ENCODE measurements at regions not wholly inside any gene's neighbourhood (a gene's known extent, or its start where the extent isn't known, plus 50 kb on each side); places are given as distances from the start of the nearest gene placed in this dataset.

DNA sequence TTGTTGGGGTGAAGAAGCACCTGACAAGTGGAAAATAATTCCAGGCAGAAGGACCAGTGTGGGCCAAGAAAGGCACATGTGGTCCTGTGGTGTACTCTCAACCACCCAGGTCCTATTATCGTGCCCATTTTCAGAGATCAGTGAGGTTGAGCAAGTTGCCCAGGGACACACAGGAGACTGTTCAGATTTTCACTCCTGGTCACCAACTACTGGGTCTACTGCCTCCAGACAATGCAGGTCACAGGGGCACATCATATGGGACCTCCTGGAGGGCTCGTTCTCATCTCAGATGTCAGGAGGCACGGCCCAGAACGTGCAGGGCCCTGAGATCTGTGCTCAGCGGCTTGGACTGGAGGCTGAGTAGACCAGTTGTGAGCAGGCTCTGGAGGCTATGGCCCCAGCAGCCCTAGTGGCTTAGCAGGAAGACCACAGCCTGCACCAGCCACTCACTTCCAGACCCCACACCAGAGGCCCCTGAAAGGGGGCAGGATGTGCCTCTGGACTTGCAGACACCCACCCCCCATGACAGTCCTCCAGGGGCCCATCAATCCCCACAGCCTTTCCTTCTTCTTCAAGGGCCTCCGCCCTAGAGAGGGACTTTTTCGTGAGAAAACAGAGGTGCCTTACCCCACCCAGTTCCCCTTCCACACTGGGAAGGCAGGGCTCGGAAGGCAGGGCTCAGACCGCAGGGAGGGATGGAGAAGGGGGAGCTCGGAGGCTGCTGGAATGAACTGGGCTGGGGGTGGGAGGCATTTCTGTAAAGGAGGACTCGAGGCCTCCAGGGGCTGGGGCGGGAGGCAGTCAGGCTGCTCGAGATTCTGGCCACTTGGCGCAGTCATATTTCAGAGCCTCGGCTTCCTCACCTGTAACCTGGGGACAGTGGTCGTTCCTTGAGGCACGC lies 82.7 kb upstream of the NEURL1B start:
- Histone ChIP-seq H3K9me3 (ENCODE audit: control insufficient read depth, low read length) (no peaks in the 10 kb centered on the region), H3K27ac (ENCODE audit: low read depth, low read length, severe bottlenecking) (peak overlapping the region; percentile 30), H3K36me3 (ENCODE audit: control insufficient read depth, insufficient read depth, low read length) (no peaks in the 10 kb centered on the region), H3K4me1 (ENCODE audit: control insufficient read depth, insufficient read depth, low read length, poor library complexity, severe bottlenecking) (peaks cover 5% of the 10 kb centered on the region), H3K4me3 (ENCODE audit: extremely low read depth, insufficient read depth, low read length, poor library complexity, severe bottlenecking) (no peak overlapping the region)
- 91 to 92% methylated on average over 13 to 15 of the region's 17 CpGs for WGBS, 2 experiments (ENCODE audit: insufficient coverage in 2 of 2)

DNA sequence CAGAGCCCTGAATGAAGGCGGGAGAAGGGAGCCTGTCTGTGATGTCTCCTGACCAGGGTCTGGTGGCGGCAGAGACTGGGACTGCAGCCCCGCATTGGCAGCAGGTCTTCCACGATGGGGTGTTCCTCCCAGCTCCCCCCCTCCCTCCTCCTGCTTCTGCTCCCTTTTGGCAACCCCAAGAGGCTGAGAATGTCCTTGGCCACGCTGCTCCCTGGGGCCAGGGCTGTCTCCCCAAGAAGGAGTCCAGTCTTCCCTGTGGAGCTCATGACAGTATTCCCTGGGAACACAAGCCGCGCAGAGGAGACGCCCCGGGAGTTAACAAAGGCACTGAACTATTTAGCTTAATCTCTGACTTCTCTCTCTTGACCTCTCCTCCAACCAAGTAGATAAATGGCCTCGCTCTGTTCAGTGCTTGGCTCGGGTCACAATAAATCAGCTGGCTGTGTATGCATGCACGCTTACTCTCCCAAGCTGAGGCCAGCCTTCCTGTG lies 84.0 kb upstream of the NEURL1B start:
- H3K36me3 ChIP-seq (ENCODE audit: control insufficient read depth, insufficient read depth, low read length), result no peaks in the 10 kb centered on the region
- no peak overlapping the region for H3K4me3 ChIP-seq (ENCODE audit: extremely low read depth, insufficient read depth, low read length, poor library complexity, severe bottlenecking)
- peak overlapping the region; percentile 71 for H3K27ac ChIP-seq (ENCODE audit: low read depth, low read length, severe bottlenecking)
- H3K4me1 ChIP-seq (ENCODE audit: control insufficient read depth, insufficient read depth, low read length, poor library complexity, severe bottlenecking), result peaks cover 5% of the 10 kb centered on the region
- H3K9me3 ChIP-seq (ENCODE audit: control insufficient read depth, low read length), result no peaks in the 10 kb centered on the region
- WGBS, 2 experiments (ENCODE audit: insufficient coverage in 2 of 2), result 71 to 86% methylated on average over 7 to 11 of the region's 12 CpGs

DNA sequence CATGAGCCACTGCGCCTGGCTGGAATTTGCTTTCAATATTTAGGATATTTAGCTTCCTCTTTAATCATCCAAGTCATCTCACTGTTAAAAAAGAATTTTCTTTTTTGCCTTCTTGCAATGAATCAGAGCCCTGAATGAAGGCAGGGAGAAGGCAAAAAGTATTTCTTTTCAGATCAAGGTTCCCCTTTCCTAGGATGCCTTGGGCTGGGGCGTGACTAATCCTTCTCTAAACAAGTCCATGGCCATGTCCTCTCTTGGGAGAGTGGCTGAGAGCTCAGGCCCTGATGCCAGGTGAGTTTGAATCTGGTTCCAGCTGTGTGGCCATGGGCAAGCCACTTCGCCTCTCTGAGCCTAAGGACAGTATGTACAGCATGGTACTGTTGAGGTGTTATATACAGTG lies 84.8 kb upstream of the NEURL1B start:
- 90 to 100% methylated on average over 1 to 2 of the region's 3 CpGs for WGBS, 2 experiments (ENCODE audit: insufficient coverage in 2 of 2)
- no peak overlapping the region for H3K27ac ChIP-seq (ENCODE audit: low read depth, low read length, severe bottlenecking)
- H3K4me3 ChIP-seq (ENCODE audit: extremely low read depth, insufficient read depth, low read length, poor library complexity, severe bottlenecking), result no peak overlapping the region
- H3K4me1 ChIP-seq (ENCODE audit: control insufficient read depth, insufficient read depth, low read length, poor library complexity, severe bottlenecking), result peaks cover 5% of the 10 kb centered on the region
- H3K9me3 ChIP-seq (ENCODE audit: control insufficient read depth, low read length), result no peaks in the 10 kb centered on the region
- H3K36me3 ChIP-seq (ENCODE audit: control insufficient read depth, insufficient read depth, low read length), result no peaks in the 10 kb centered on the region

DNA sequence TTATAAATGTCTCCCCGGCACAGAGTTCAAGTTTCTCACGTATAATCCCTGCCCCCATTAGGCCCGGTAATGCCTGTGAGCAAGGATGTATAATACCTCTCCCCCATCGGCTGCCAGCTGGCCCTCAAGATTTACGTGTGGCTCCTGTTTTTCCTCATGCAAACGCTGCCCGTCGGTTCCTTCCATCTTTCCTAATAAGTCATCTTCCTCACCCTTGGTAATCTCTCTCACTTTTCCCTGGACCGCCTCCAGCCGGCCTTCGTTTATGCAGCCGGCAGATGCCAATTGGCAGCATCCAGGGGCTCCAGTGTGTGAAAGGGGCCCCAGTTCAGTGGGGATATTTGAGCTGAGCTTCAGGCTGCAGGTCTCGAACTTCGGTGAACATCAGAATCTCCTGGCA lies 86.5 kb upstream of the NEURL1B start:
- no peaks in the 10 kb centered on the region for H3K9me3 ChIP-seq (ENCODE audit: control insufficient read depth, low read length)
- peaks cover 5% of the 10 kb centered on the region for H3K4me1 ChIP-seq (ENCODE audit: control insufficient read depth, insufficient read depth, low read length, poor library complexity, severe bottlenecking)
- H3K4me3 ChIP-seq (ENCODE audit: extremely low read depth, insufficient read depth, low read length, poor library complexity, severe bottlenecking), result no peak overlapping the region
- no peak overlapping the region for H3K27ac ChIP-seq (ENCODE audit: low read depth, low read length, severe bottlenecking)
- WGBS, 2 experiments (ENCODE audit: insufficient coverage in 2 of 2), result 94 to 95% methylated on average over 7 to 14 of the region's 14 CpGs
- H3K36me3 ChIP-seq (ENCODE audit: control insufficient read depth, insufficient read depth, low read length), result no peaks in the 10 kb centered on the region

DNA sequence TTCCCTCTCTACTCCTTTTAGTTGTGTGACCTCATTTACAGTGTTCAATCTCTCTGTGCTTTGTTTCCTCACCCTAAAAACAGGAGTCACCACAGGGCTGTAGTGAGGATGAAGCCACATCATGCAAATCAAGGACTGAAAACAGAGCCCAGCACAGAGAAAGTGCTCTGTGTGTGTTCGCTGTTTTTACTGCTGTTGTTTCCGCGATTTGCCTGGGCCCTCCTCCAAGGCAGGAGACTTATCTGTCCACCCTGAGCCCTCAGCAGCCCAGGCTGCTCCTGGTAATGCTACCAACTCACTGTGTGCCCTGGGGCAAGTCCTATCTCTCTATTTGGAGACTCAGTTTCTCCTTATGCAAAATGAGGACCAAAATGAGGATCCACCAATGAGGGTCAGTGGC lies 87.2 kb upstream of the NEURL1B start:
- Histone ChIP-seq H3K36me3 (ENCODE audit: control insufficient read depth, insufficient read depth, low read length) (no peaks in the 10 kb centered on the region), H3K4me3 (ENCODE audit: extremely low read depth, insufficient read depth, low read length, poor library complexity, severe bottlenecking) (no peak overlapping the region), H3K27ac (ENCODE audit: low read depth, low read length, severe bottlenecking) (no peak overlapping the region), H3K4me1 (ENCODE audit: control insufficient read depth, insufficient read depth, low read length, poor library complexity, severe bottlenecking) (peaks cover 5% of the 10 kb centered on the region), H3K9me3 (ENCODE audit: control insufficient read depth, low read length) (no peaks in the 10 kb centered on the region)
- WGBS, 2 experiments (ENCODE audit: insufficient coverage in 2 of 2), result 80 to 83% methylated on average over 3 of the region's 3 CpGs

DNA sequence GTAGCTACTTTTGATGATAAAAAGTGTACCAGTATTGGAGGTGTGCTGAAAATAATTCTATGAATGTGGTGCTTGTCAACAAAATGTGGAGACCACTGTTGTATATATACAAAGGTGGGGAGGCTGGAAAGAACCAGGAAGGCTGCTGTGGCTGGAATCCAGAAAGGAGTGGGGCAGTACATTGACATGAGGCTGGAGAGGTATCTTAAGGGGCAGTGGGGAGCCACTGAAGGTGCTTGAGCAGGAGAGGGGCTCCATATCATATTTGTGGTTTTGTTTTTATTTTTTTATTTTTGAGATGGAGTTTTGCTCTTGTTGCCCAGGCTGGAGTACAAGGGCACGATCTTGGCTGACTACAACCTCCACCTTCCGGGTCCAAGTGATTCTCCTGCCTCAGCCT lies 87.9 kb upstream of the NEURL1B start:
- H3K9me3 ChIP-seq (ENCODE audit: control insufficient read depth, low read length), result no peaks in the 10 kb centered on the region
- no peaks in the 10 kb centered on the region for H3K36me3 ChIP-seq (ENCODE audit: control insufficient read depth, insufficient read depth, low read length)
- WGBS, 2 experiments (ENCODE audit: insufficient coverage in 2 of 2), result 94 to 95% methylated on average over 2 of the region's 2 CpGs
- H3K4me3 ChIP-seq (ENCODE audit: extremely low read depth, insufficient read depth, low read length, poor library complexity, severe bottlenecking), result no peak overlapping the region
- H3K27ac ChIP-seq (ENCODE audit: low read depth, low read length, severe bottlenecking), result no peak overlapping the region
- H3K4me1 ChIP-seq (ENCODE audit: control insufficient read depth, insufficient read depth, low read length, poor library complexity, severe bottlenecking), result no peaks in the 10 kb centered on the region

DNA sequence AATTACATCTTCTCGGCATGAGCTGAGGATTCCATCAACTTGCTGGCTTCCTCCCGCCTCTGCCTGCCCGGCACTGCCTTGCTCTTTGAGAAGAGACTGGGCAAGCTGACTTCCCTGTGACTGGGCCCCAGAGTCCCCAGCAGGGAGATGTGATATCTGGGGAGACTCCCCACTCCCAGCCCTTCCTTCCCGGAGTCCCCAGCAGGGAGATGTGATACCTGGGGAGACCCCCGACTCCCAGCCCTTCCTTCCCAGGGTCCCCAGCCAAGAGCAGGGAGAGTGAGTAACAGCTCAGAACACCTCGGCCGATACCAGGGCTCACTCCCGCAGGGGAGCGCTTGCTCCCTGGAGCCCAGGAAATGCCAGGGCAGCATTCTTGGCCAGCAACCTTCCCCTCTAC lies 90.1 kb upstream of the NEURL1B start:
- 79 to 94% methylated on average over 7 to 8 of the region's 9 CpGs for WGBS, 2 experiments (ENCODE audit: insufficient coverage in 2 of 2)
- Histone ChIP-seq H3K9me3 (ENCODE audit: control insufficient read depth, low read length) (no peaks in the 10 kb centered on the region), H3K36me3 (ENCODE audit: control insufficient read depth, insufficient read depth, low read length) (no peaks in the 10 kb centered on the region), H3K4me3 (ENCODE audit: extremely low read depth, insufficient read depth, low read length, poor library complexity, severe bottlenecking) (no peak overlapping the region), H3K27ac (ENCODE audit: low read depth, low read length, severe bottlenecking) (no peak overlapping the region), H3K4me1 (ENCODE audit: control insufficient read depth, insufficient read depth, low read length, poor library complexity, severe bottlenecking) (no peaks in the 10 kb centered on the region)

DNA sequence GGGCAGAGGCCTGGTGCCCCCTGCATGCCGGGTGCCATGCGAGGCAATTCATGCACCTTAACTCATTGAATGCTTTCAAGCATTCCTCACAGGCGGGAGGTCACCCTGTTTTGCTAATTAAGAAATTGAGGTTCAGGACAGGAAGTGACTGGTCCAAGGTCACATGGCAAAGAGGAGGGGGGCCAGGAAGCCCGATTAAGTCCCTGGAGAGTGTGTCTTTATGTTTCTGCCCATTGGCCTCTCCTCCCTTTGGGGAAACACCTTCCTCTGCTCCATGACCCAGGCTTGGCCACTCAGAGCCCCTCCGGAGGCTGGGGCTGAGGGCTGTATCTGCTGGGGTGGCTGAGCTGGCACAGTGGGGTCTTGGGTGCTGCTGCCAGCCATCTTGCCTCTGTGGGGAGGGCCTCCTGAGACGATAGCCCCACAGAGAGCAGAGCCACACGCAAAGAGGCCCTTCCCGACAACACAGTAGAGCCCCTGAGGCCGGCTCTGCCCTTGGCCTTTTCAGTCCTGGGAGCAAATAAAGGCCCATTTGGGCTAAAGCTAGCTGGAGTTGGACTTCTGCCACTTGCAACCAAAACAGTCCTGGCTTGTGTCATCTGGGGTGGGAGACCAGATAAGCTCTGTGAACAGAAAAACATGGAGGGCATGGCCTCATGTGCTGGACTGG lies 90.8 kb upstream of the NEURL1B start:
- Histone ChIP-seq H3K27ac (ENCODE audit: low read depth, low read length, severe bottlenecking) (no peak overlapping the region), H3K9me3 (ENCODE audit: control insufficient read depth, low read length) (no peaks in the 10 kb centered on the region), H3K4me1 (ENCODE audit: control insufficient read depth, insufficient read depth, low read length, poor library complexity, severe bottlenecking) (no peaks in the 10 kb centered on the region), H3K4me3 (ENCODE audit: extremely low read depth, insufficient read depth, low read length, poor library complexity, severe bottlenecking) (no peak overlapping the region), H3K36me3 (ENCODE audit: control insufficient read depth, insufficient read depth, low read length) (no peaks in the 10 kb centered on the region)
- WGBS, 2 experiments (ENCODE audit: insufficient coverage in 2 of 2), result 93 to 95% methylated on average over 6 to 7 of the region's 9 CpGs

DNA sequence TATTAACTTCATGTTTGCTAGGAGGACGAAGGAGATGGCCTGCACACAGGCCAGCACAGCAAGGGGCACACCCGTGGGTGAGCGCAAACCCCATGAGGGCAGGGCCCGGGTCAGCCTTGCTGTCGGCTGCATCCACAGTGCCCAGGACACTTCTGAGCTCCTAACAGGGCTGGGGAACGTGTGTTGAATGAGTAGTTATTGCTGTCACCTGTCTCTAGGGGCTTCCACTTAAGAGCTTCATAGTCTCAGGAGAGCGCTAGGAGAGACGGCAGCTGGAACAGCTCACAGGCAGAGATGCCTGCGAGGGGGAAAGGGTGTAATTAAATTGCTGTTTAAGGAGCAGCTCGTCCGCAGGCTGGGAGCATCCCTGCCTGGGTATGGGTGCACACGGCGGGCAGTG lies 91.4 kb upstream of the NEURL1B start:
- H3K9me3 ChIP-seq (ENCODE audit: control insufficient read depth, low read length), result no peaks in the 10 kb centered on the region
- no peaks in the 10 kb centered on the region for H3K36me3 ChIP-seq (ENCODE audit: control insufficient read depth, insufficient read depth, low read length)
- WGBS, 2 experiments (ENCODE audit: insufficient coverage in 2 of 2), result 88 to 91% methylated on average over 8 to 13 of the region's 13 CpGs
- no peak overlapping the region for H3K4me3 ChIP-seq (ENCODE audit: extremely low read depth, insufficient read depth, low read length, poor library complexity, severe bottlenecking)
- H3K4me1 ChIP-seq (ENCODE audit: control insufficient read depth, insufficient read depth, low read length, poor library complexity, severe bottlenecking), result no peaks in the 10 kb centered on the region
- peak overlapping the region; percentile 41 for H3K27ac ChIP-seq (ENCODE audit: low read depth, low read length, severe bottlenecking)

DNA sequence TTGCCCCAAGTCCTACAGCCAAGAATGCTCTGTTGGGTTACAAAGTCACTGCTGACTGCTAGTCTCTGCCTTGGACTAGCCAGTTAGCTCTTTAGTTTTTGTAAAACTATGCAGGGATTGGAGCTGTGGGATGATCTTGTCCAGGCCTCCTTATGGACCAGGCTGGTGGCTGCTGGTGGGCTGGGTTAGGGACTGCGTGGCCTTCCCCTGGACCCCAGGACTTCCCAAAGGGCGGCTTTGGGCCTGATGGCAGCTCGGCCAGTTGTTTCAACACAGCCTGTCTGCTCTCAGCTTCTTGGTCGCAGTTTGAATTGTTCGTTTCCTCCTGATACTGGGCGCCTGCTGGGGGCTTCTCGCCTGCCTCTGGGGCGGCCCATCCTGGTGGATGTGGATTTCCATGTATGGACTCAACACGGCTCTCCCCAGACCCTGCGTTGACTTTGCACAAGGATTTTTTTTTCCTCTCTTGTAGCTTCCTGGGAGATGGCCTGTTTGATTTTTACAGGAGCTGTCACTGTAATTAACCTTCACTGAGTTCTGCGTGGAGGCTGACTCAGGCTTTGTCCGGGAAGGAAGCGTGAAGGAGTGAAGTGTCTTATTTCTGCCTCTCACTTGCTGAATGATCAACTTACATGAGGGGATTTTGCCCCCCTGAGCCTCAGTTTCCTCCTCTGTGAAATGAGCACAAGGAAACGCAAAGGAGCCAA lies 91.9 kb upstream of the NEURL1B start:
- 82 to 88% methylated on average over 12 to 13 of the region's 14 CpGs for WGBS, 2 experiments (ENCODE audit: insufficient coverage in 2 of 2)
- Histone ChIP-seq H3K27ac (ENCODE audit: low read depth, low read length, severe bottlenecking) (peak overlapping the region; percentile 41), H3K36me3 (ENCODE audit: control insufficient read depth, insufficient read depth, low read length) (no peaks in the 10 kb centered on the region), H3K4me3 (ENCODE audit: extremely low read depth, insufficient read depth, low read length, poor library complexity, severe bottlenecking) (no peak overlapping the region), H3K9me3 (ENCODE audit: control insufficient read depth, low read length) (no peaks in the 10 kb centered on the region), H3K4me1 (ENCODE audit: control insufficient read depth, insufficient read depth, low read length, poor library complexity, severe bottlenecking) (no peaks in the 10 kb centered on the region)

Data from mesodermal cell (in vitro differentiated cells).